GM12872 (cell line): ENCODE measurements at regions not wholly inside any gene's neighbourhood (a gene's known extent, or its start where the extent isn't known, plus 50 kb on each side); places are given as distances from the start of the nearest gene placed in this dataset.

Experiments used
- CTCF ChIP-seq: IDR thresholded peaks from 3 replicates; pipeline ENCODE4 v1.5.1; 2011; ENCODE audit warnings: low read depth, mild to moderate bottlenecking, low read length, moderate library complexity; ENCODE audit not compliant: insufficient read depth

- TF ChIP-seq CTCF: no peak
Observed at GRCh38 chr4:72966652-72967051, 102.9 kb downstream of the COX18 start.

GRCh38 chr4:72959411-72959810 is 110.1 kb downstream of the COX18 start:
- TF ChIP-seq CTCF: no peak

GRCh38 chr4:72954811-72955210 is 114.7 kb downstream of the COX18 start:
- no peak for TF ChIP-seq CTCF

- no peak for TF ChIP-seq CTCF
Observed at GRCh38 chr4:72953571-72953970, 115.9 kb downstream of the COX18 start.

DNA sequence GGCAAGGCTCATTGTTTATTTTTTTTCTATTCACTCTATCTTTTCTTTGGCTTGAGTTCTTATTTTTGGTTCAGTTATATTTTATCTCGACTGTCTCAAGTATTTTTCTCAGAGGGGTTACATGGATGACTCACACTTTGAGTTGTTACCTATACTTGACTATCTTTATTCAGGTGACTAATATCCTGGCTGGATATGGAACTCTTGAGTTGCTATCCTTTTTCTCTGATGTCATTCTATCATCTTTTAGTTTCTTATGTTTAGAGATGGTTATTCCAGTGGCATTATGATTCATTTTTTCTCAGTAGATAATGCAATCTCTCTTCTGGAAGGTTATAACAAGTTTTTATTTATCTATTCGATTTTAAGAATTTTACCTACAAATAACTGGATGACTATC is 117.9 kb downstream of the COX18 start:
- TF ChIP-seq CTCF: no peak

DNA sequence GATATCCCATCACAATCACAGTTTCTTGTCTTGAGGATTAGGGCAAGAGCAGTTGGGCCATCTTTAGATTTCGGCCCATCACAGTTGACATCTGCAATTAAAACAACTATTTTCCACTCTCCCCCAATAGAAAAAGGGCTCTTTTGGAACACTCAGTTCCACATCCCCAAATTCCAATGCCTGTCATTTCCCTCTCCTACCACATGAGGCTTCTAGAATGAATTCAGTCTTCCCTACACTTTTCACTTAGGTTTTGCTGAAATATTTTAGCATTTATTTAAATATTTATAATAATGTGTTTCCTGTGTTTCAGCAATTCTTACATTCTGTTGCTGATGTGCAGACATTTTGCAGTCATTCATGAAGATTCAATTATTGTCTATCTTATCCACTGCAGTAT is 118.4 kb downstream of the COX18 start:
- TF ChIP-seq CTCF: peak; percentile 15; the same call in 1 of the 3 replicates

GRCh38 chr4:72948080-72948479 is 121.4 kb downstream of the COX18 start:
- no peak for TF ChIP-seq CTCF
